ENCODE measurements at regions not wholly inside any gene's neighbourhood (a gene's known extent, or its start where the extent isn't known, plus 50 kb on each side); places are given as distances from the start of the nearest gene placed in this dataset.

GRCh38 chr9:25954209-25954608 lies 276.0 kb upstream of the TUSC1 start:
- no peak for DNase-seq (ENCODE audit: low spot score)

GRCh38 chr9:25948182-25948581 lies 269.9 kb upstream of the TUSC1 start:
- no peak for FAIRE-seq
- DNase-seq (ENCODE audit: low spot score) = no peak

More at GRCh38 chr9:25954209-25954608, 276.0 kb upstream of the TUSC1 start:
- FAIRE-seq = no peak

- DNase-seq (ENCODE audit: low spot score) (no peak), FAIRE-seq (no peak)
Measured at GRCh38 chr9:25939126-25939525, 260.9 kb upstream of the TUSC1 start.

GRCh38 chr9:25936031-25936430 lies 257.8 kb upstream of the TUSC1 start:
- FAIRE-seq (no peak), DNase-seq (ENCODE audit: low spot score) (no peak)

- DNase-seq (ENCODE audit: low spot score) (no peak), FAIRE-seq (no peak)
Measured at GRCh38 chr9:25935188-25935587, 256.9 kb upstream of the TUSC1 start.

- no peak for FAIRE-seq
- no peak for DNase-seq (ENCODE audit: low spot score)
Measured at GRCh38 chr9:25918761-25919160, 240.5 kb upstream of the TUSC1 start.

- FAIRE-seq (no peak), DNase-seq (ENCODE audit: low spot score) (no peak)
Measured at GRCh38 chr9:25917731-25918362, 239.6 kb upstream of the TUSC1 start.

- DNase-seq (ENCODE audit: low spot score) (no peak), FAIRE-seq (no peak)
Measured at GRCh38 chr9:25913806-25914205, 235.6 kb upstream of the TUSC1 start.

- FAIRE-seq (no peak), DNase-seq (ENCODE audit: low spot score) (no peak)
Measured at GRCh38 chr9:25904701-25905100, 226.5 kb upstream of the TUSC1 start.

GRCh38 chr9:25891527-25891926 lies 213.3 kb upstream of the TUSC1 start:
- no peak for DNase-seq (ENCODE audit: low spot score)
- no peak for FAIRE-seq

GRCh38 chr9:25889661-25890060 lies 211.4 kb upstream of the TUSC1 start:
- DNase-seq (ENCODE audit: low spot score) (no peak), FAIRE-seq (no peak)

GRCh38 chr9:25876248-25876647 lies 198.0 kb upstream of the TUSC1 start:
- no peak for FAIRE-seq
- no peak for DNase-seq (ENCODE audit: low spot score)

- DNase-seq (ENCODE audit: low spot score) (no peak), FAIRE-seq (no peak)
Measured at GRCh38 chr9:25864509-25864908, 186.3 kb upstream of the TUSC1 start.

- DNase-seq (ENCODE audit: low spot score) = no peak
- no peak for FAIRE-seq
Measured at GRCh38 chr9:25861421-25861820, 183.2 kb upstream of the TUSC1 start.

GRCh38 chr9:25857147-25857546 lies 178.9 kb upstream of the TUSC1 start:
- FAIRE-seq = no peak
- no peak for DNase-seq (ENCODE audit: low spot score)

GRCh38 chr9:25850803-25851202 lies 172.6 kb upstream of the TUSC1 start:
- FAIRE-seq = no peak
- no peak for DNase-seq (ENCODE audit: low spot score)

GRCh38 chr9:25845867-25846266 lies 167.6 kb upstream of the TUSC1 start:
- no peak for DNase-seq (ENCODE audit: low spot score)
- no peak for FAIRE-seq

- FAIRE-seq = no peak
- no peak for DNase-seq (ENCODE audit: low spot score)
Measured at GRCh38 chr9:25830381-25830780, 152.1 kb upstream of the TUSC1 start.

- no peak for DNase-seq (ENCODE audit: low spot score)
- FAIRE-seq = no peak
Measured at GRCh38 chr9:25827626-25828025, 149.4 kb upstream of the TUSC1 start.

- no peak for DNase-seq (ENCODE audit: low spot score)
- FAIRE-seq = no peak
Measured at GRCh38 chr9:25816439-25816838, 138.2 kb upstream of the TUSC1 start.

- no peak for FAIRE-seq
Measured at GRCh38 chr9:25814023-25814422, 135.8 kb upstream of the TUSC1 start.

GRCh38 chr9:25813478-25813877 lies 135.2 kb upstream of the TUSC1 start:
- FAIRE-seq (no peak), DNase-seq (ENCODE audit: low spot score) (no peak)

More at GRCh38 chr9:25814023-25814422, 135.8 kb upstream of the TUSC1 start:
- DNase-seq (ENCODE audit: low spot score) = no peak

GRCh38 chr9:25808554-25808953 lies 130.3 kb upstream of the TUSC1 start:
- FAIRE-seq (no peak), DNase-seq (ENCODE audit: low spot score) (no peak)

- DNase-seq (ENCODE audit: low spot score) = no peak
- FAIRE-seq = no peak
Measured at GRCh38 chr9:25804856-25805255, 126.6 kb upstream of the TUSC1 start.

Measured in urothelium cell line (cell line).